ENCODE measurements at regions not wholly inside any gene's neighbourhood (a gene's known extent, or its start where the extent isn't known, plus 50 kb on each side); places are given as distances from the start of the nearest gene placed in this dataset.
"Not testable (repeated sequence)": the region's sequence is repeated elsewhere in the genome, so short reads cannot be mapped to it uniquely, and the experiment has no call there.

- Histone ChIP-seq H3K36me3 (ENCODE audit: control insufficient read depth, insufficient read depth, low read length) (no peaks in the 10 kb centered on the region), H3K4me3 (ENCODE audit: low read depth, low read length) (no peak overlapping the region), H3K27me3 (ENCODE audit: control insufficient read depth, insufficient read depth, low read length) (no peaks in the 10 kb centered on the region)
- CTCF ChIA-PET: no interaction called here
- POLR2A ChIA-PET: no interaction called here
- no peak for DNase-seq (ENCODE audit: low read depth)
- TF ChIP-seq, protein P1, sequence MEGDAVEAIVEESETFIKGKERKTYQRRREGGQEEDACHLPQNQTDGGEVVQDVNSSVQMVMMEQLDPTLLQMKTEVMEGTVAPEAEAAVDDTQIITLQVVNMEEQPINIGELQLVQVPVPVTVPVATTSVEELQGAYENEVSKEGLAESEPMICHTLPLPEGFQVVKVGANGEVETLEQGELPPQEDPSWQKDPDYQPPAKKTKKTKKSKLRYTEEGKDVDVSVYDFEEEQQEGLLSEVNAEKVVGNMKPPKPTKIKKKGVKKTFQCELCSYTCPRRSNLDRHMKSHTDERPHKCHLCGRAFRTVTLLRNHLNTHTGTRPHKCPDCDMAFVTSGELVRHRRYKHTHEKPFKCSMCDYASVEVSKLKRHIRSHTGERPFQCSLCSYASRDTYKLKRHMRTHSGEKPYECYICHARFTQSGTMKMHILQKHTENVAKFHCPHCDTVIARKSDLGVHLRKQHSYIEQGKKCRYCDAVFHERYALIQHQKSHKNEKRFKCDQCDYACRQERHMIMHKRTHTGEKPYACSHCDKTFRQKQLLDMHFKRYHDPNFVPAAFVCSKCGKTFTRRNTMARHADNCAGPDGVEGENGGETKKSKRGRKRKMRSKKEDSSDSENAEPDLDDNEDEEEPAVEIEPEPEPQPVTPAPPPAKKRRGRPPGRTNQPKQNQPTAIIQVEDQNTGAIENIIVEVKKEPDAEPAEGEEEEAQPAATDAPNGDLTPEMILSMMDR (IDR thresholded peaks at IDR 0.05; ENCODE audit: insufficient read depth, low read depth, low read length): no peak
Observed at GRCh38 chr2:223187256-223187655, 135.3 kb downstream of the KCNE4 start.

DNA sequence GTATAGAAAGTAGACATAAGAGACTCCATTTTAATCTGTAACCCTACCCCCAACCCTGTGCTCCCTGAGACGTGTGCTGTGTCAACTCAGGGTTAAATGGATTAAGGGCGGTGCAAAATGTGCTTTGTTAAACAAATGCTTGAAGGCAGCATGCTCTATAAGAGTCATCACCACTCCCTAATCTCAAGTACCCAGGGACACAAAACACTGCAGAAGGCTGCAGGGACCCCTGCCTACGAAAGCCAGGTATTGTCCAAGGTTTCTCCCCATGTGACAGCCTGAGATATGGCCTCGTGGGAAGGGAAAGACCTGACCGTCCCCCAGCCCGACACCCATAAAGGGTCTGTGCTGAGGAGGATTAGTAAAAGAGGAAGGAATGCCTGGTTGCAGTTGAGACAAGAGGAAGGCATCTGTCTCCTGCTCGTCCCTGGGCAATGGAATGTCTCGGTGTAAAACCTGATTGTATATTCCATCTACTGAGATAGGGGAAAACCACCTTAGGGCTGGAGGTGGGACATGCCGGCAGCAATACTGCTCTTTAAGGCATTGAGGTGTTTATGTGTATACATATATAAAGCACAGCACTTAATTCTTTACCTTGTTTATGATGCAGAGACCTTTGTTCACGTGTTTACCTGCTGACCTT, 138.7 kb downstream of the KCNE4 start:
- CTCF ChIA-PET; H3K27me3 ChIP-seq (ENCODE audit: control insufficient read depth, insufficient read depth, low read length); DNase-seq (ENCODE audit: low read depth); H3K36me3 ChIP-seq (ENCODE audit: control insufficient read depth, insufficient read depth, low read length); POLR2A ChIA-PET; H3K4me3 ChIP-seq (ENCODE audit: low read depth, low read length): not testable (repeated sequence)

- ChIA-PET CTCF (no interaction called here), POLR2A (no interaction called here)
- TF ChIP-seq, protein P1 (IDR thresholded peaks at IDR 0.05; ENCODE audit: insufficient read depth, low read depth, low read length): no peak
Observed at GRCh38 chr2:223196331-223196730, 144.3 kb downstream of the KCNE4 start.

DNA sequence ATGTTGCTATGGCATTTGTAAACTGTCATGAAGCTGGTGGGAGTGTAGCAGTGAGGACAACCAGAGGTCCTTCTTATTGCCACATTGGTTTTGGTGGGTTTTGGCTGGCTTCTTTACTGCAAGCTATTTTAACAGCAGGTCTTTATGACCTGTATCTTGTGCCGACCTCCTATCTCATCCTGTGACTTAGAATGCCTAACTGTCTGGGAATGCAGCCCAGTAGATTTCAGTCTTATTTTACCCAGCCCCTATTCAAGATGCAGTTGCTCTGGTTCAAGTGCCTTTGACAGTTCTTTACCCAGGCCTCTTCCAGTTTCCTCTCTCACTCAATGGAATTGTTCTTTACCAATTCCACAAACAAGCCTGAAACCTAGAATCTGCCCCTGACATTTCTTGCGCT, 145.1 kb downstream of the KCNE4 start:
- TF ChIP-seq, protein P1 (IDR thresholded peaks at IDR 0.05; ENCODE audit: insufficient read depth, low read depth, low read length): no peak
- ChIA-PET POLR2A (no interaction called here), CTCF (no interaction called here)
- Histone ChIP-seq H3K36me3 (ENCODE audit: control insufficient read depth, insufficient read depth, low read length) (no peaks in the 10 kb centered on the region), H3K4me3 (ENCODE audit: low read depth, low read length) (no peak overlapping the region), H3K27me3 (ENCODE audit: control insufficient read depth, insufficient read depth, low read length) (no peaks in the 10 kb centered on the region; the same call in 1 of the 2 replicates)
- DNase-seq (ENCODE audit: low read depth): no peak

More at GRCh38 chr2:223196331-223196730, 144.3 kb downstream of the KCNE4 start:
- H3K4me3 ChIP-seq (ENCODE audit: low read depth, low read length): no peak overlapping the region
- DNase-seq (ENCODE audit: low read depth): no peak
- H3K27me3 ChIP-seq (ENCODE audit: control insufficient read depth, insufficient read depth, low read length): no peaks in the 10 kb centered on the region; the same call in 1 of the 2 replicates
- no peaks in the 10 kb centered on the region for H3K36me3 ChIP-seq (ENCODE audit: control insufficient read depth, insufficient read depth, low read length)

DNA sequence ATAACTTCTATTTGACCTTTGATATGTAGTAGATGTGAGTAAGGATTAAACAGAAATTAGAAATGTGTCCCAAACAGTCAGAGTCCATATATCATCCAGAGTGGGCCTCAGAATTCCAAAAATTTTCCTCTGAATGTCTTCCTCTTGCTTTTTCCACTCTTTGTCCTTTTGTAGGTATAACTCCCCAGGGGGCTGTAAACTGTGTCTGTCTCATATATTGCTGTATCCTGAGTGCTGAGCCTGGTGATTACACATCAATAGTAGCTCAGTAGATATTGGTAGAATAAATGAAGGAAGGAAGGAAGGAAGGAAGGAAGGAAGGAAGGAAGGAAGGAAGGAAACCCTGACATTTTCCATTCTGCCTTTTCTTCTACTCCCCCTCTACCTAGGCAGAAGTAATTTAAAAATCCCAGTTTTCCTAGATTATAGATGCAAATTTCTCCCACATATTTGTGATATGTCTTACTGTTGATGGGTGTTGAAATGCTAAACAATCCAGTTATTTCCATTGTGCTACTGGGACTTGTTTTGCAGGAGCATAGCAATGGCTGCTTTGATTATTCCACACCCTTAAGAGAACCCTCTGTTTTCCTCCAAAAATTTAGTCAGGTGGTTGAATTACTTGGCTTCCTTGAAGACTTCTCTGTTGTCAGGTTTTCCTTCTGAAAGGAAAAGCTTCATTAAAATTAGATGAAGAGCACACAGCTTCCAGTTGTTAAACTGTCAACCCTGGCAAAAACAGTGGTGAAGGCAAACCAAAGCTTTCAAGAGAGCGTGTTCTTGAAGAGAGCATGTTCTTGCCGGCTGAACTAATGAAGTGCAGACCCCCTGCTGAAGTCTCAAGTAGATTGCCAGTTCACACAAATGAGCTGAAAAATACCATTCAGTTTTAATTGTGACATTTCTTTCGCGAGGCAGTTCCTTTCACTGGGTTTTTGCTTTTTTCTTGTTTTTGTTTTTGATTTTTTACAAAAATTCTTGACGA, 147.8 kb downstream of the KCNE4 start:
- TF ChIP-seq, protein P1 (IDR thresholded peaks at IDR 0.05; ENCODE audit: insufficient read depth, low read depth, low read length): no peak
- no peaks in the 10 kb centered on the region for H3K36me3 ChIP-seq (ENCODE audit: control insufficient read depth, insufficient read depth, low read length)
- no peak for DNase-seq (ENCODE audit: low read depth)
- ChIA-PET CTCF (interaction anchor here (0.8 kb wide), 1 partner anchor 36 kb away, joined by 3 read pairs; no protein-coding TSS in a partner anchor), POLR2A (no interaction called here)
- H3K4me3 ChIP-seq (ENCODE audit: low read depth, low read length): no peak overlapping the region
- no peaks in the 10 kb centered on the region; the same call in 1 of the 2 replicates for H3K27me3 ChIP-seq (ENCODE audit: control insufficient read depth, insufficient read depth, low read length)
